ENCODE measurements at regions not wholly inside any gene's neighbourhood (a gene's known extent, or its start where the extent isn't known, plus 50 kb on each side); places are given as distances from the start of the nearest gene placed in this dataset.
"Not testable (repeated sequence)": the region's sequence is repeated elsewhere in the genome, so short reads cannot be mapped to it uniquely, and the experiment has no call there.

DNA sequence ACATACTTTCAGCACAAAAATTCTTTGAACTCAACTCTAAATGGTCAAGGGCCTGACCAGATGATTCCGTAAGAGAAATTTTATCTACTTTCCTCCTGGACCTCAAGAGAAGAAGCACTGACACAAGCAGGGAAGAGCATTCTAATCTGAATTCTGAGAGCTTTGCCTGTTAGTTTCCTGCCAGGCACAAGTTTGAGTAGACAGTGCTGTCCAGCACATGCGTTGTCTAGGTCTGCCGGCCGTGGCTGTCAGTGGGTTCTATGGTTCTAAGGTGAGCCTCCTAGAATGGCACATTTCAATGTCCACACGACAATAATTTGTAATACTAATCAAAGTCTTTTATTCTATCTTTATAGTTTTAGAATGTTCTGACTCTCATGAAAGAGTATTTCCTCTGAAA, 91.9 kb downstream of the RFPL4B start:
- no peaks in the 10 kb centered on the region for H3K27me3 ChIP-seq
- no peak for DNase-seq (ENCODE audit: low spot score in 2 of 2)
- no peak overlapping the region for H3K27ac ChIP-seq
- no peak for TF ChIP-seq POLR2A (IDR thresholded peaks at IDR 0.05)
- no peak for TF ChIP-seq POLR2AphosphoS5 (IDR thresholded peaks at IDR 0.05)
- TF ChIP-seq, protein P1, sequence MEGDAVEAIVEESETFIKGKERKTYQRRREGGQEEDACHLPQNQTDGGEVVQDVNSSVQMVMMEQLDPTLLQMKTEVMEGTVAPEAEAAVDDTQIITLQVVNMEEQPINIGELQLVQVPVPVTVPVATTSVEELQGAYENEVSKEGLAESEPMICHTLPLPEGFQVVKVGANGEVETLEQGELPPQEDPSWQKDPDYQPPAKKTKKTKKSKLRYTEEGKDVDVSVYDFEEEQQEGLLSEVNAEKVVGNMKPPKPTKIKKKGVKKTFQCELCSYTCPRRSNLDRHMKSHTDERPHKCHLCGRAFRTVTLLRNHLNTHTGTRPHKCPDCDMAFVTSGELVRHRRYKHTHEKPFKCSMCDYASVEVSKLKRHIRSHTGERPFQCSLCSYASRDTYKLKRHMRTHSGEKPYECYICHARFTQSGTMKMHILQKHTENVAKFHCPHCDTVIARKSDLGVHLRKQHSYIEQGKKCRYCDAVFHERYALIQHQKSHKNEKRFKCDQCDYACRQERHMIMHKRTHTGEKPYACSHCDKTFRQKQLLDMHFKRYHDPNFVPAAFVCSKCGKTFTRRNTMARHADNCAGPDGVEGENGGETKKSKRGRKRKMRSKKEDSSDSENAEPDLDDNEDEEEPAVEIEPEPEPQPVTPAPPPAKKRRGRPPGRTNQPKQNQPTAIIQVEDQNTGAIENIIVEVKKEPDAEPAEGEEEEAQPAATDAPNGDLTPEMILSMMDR (IDR thresholded peaks at IDR 0.05) = no peak
- H3K9me3 ChIP-seq = no peaks in the 10 kb centered on the region
- intact Hi-C loops (cut with DNase I; ENCODE audit: low total_unique reads) = no loop called here
- no peaks in the 10 kb centered on the region for H3K36me3 ChIP-seq
- H3K4me1 ChIP-seq = no peaks in the 10 kb centered on the region
- no peak overlapping the region for H3K4me3 ChIP-seq

DNA sequence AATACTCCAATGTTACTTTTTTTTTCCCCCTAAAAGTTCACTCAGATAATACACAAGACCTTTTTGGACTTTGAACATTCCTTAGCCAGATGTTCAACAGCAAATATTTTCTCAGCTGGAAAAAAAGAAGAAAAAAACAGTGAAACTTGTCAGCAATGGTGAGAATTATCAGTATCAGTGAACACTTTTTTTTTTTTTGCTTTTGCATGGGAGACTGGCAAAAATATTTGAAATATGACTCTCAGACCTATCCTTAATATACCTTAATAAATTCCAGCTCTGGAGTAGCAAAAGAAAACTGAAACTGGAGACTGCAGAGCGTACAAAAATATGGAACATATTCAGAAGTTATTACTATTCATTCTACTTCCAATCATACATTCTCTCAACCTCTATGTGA, 92.3 kb downstream of the RFPL4B start:
- intact Hi-C loops (cut with DNase I; ENCODE audit: low total_unique reads) = no loop called here
- TF ChIP-seq, protein P1 (IDR thresholded peaks at IDR 0.05) = no peak
- TF ChIP-seq POLR2AphosphoS5 (IDR thresholded peaks at IDR 0.05) = no peak
- no peak for TF ChIP-seq POLR2A (IDR thresholded peaks at IDR 0.05)

DNA sequence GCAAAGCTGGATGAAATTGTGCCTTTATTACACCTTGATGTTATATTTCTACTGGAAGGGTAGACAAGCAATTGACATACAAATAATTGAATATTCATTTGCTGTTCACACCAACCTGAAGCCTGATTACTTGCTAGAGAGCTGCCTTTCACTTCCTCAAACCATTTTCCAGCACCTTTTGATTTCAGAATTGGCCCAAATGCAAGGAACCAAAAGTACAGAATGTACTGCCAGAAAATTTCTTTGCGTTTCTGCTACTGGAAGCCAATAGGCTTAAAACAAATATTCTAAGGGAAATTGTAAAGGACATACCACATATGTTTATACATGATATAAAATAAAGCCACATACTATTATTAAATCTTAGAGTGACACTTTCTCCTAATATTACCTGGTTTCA, 94.5 kb downstream of the RFPL4B start:
- peak overlapping the region in 1 of 2 donors; percentile 4 for H3K27ac ChIP-seq

More for the DNA sequence above, 92.3 kb downstream of the RFPL4B start:
- H3K9me3 ChIP-seq = no peaks in the 10 kb centered on the region
- H3K4me1 ChIP-seq = no peaks in the 10 kb centered on the region
- H3K27ac ChIP-seq = no peak overlapping the region
- no peak for DNase-seq (ENCODE audit: low spot score in 2 of 2)
- H3K27me3 ChIP-seq = no peaks in the 10 kb centered on the region
- H3K36me3 ChIP-seq = no peaks in the 10 kb centered on the region
- no peak overlapping the region for H3K4me3 ChIP-seq

DNA sequence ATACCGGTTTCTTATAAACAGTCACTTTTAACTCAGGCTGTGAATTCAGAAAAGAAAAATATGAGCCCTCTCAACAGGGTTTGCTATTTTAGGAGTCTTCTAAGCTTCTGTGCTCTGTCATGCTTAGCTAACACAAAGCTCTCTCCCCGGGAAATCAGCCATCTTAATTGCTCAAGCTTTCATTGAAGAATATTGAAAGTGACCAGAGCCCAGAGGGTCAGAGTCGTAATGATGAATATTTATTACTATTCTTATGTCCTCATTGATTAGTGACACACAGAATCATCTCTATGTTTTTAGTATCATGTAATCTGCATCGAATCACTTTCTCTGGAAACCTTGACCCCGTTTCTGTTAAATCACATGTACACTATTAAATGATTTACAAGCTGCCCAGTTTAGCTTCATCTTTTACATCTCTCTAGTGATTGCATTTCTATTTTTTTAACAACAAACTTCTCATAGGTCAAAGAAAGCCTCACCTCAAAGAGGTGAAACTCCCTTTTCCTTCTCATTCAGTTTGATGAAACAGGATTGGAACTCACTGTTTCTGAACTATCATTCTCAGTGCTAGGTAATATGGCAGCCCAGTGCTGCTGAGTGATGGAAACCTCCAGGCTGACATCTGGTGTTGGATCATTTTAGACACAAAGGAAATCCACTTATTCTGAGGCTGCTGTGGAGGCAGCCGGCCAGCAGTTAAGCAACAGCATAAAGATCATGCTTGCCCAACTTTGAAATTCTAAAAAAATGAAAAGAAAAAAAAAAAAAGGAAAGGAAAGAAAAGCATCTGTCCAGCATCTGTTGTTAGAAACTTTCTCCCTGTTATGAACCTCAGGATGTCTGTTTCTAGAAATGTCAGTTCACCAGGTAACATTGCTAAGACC, 96.3 kb downstream of the RFPL4B start:
- no peaks in the 10 kb centered on the region for H3K36me3 ChIP-seq
- TF ChIP-seq POLR2AphosphoS5 (IDR thresholded peaks at IDR 0.05) (peak in 1 of 3 donors; percentile 41), POLR2A (IDR thresholded peaks at IDR 0.05) (no peak)
- TF ChIP-seq, protein P1 (IDR thresholded peaks at IDR 0.05) = no peak
- peak in 1 of 2 donors; percentile 31 for DNase-seq (ENCODE audit: low spot score in 2 of 2)
- no peak overlapping the region for H3K27ac ChIP-seq
- no peaks in the 10 kb centered on the region for H3K27me3 ChIP-seq
- no peak overlapping the region for H3K4me3 ChIP-seq
- H3K9me3 ChIP-seq = no peaks in the 10 kb centered on the region
- intact Hi-C loops (cut with DNase I; ENCODE audit: low total_unique reads) = no loop called here
- H3K4me1 ChIP-seq = no peaks in the 10 kb centered on the region

More for the DNA sequence above, 94.5 kb downstream of the RFPL4B start:
- Histone ChIP-seq H3K36me3 (no peaks in the 10 kb centered on the region), H3K9me3 (no peaks in the 10 kb centered on the region), H3K4me1 (no peaks in the 10 kb centered on the region), H3K27me3 (no peaks in the 10 kb centered on the region), H3K4me3 (no peak overlapping the region)
- intact Hi-C loops (cut with DNase I; ENCODE audit: low total_unique reads) = no loop called here
- DNase-seq (ENCODE audit: low spot score in 2 of 2) = no peak
- TF ChIP-seq, protein P1 (IDR thresholded peaks at IDR 0.05) = no peak
- TF ChIP-seq POLR2A (IDR thresholded peaks at IDR 0.05) (no peak), POLR2AphosphoS5 (IDR thresholded peaks at IDR 0.05) (no peak)

DNA sequence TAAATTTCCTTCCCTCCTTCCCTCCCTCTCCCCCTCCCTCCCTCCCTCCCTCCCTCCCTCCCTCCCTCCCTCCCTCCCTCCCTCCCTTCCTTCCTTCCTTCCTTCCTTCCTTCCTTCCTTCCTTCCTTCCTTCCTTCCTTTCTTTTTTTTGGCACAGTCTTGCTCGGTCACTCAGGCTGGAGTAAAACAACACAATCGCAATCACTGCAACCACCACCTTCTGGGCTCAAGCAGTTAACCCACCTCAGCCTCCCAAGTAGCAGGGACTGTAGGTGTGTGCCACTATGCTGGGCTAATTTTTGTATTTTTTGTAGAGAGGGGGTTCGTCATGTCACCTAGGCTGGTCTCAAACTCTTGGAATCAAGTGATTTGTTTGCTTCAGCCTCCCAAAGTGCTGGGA, 101.7 kb downstream of the RFPL4B start:
- H3K27me3 ChIP-seq; H3K27ac ChIP-seq; intact Hi-C loops (cut with DNase I; ENCODE audit: low total_unique reads); DNase-seq (ENCODE audit: low spot score in 2 of 2); H3K4me3 ChIP-seq; H3K36me3 ChIP-seq; H3K4me1 ChIP-seq: not testable (repeated sequence)
- peaks cover 0 to 20% of the 10 kb centered on the region in 2 donors for H3K9me3 ChIP-seq
